Thoracic aorta (tissue), 2 donors: ENCODE measurements at regions not wholly inside any gene's neighbourhood (a gene's known extent, or its start where the extent isn't known, plus 50 kb on each side); places are given as distances from the start of the nearest gene placed in this dataset.

Experiments
- ATAC-seq: fragments of 150-250 bp; one replicate; pipeline ENCODE4 v1.8.0; 2017; ENCODE audit warnings: low read depth; ENCODE audit not compliant: insufficient number of reproducible peaks, low FRiP score
- DNase-seq: peaks from one replicate; pipeline ENCODE4 v3.0.0-alpha.2; 2020; ENCODE audit warnings: low spot score
- H3K27ac ChIP-seq, 2 donors: fragments of 200-600 bp; sonication (generic); 1 replicate in 1 of 2; 2 replicates in 1 of 2; pipeline ENCODE4 v1.5.1; 2016; ENCODE audit warnings: mild to moderate bottlenecking in 2 of 2, moderate library complexity in 2 of 2
- H3K27me3 ChIP-seq: fragments of 200-600 bp; sonication (generic); replicated peaks from 2 replicates; pipeline ENCODE4 v1.6.0; 2016; ENCODE audit warnings: mild to moderate bottlenecking; ENCODE audit not compliant: insufficient read depth
- H3K36me3 ChIP-seq: fragments of 200-600 bp; sonication (generic); one replicate; pipeline ENCODE4 v1.5.1; 2016
- H3K4me1 ChIP-seq, 2 donors: fragments of 200-600 bp; sonication (generic); 1 replicate in 1 of 2; 2 replicates in 1 of 2; pipeline versions ENCODE4 v1.5.1 to v1.6.0; 2016; ENCODE audit warnings: low read depth in 2 of 2, mild to moderate bottlenecking in 1 of 2; ENCODE audit not compliant: control insufficient read depth in 1 of 2
- H3K4me3 ChIP-seq: fragments of 200-600 bp; sonication (generic); 2 replicates; pipeline ENCODE4 v1.5.1; 2016; ENCODE audit warnings: mild to moderate bottlenecking
- H3K9me3 ChIP-seq: fragments of 200-600 bp; sonication (generic); 2 replicates; pipeline ENCODE4 v1.5.1; 2016
- TF ChIP-seq, protein P1 (sequence below): fragments of 200-600 bp; sonication (generic); IDR thresholded peaks from one replicate; pipeline ENCODE4 v1.5.1; 2019; ENCODE audit warnings: antibody characterized with exemption

DNA sequence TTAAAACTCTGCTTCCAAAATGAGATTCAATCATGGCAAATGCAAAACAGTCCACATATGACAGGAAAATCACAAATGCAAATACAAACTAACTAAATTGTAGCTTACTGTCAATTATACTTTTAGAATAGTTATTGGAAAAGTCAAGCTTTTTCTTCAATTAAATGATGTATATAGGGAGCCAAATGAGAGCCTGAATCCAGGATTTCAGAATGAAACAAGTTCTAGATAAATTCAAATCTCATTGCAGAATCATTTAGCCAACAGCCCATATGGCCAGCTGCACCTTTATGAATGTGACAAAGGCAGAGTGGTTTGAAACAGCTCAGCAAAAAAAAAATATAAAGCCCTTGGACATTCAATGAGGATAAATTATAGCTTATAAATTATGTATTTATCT, 82.2 kb upstream of the SCIN start:
- ATAC-seq (no peak), DNase-seq (no peak)
- H3K9me3 ChIP-seq, result no peaks in the 10 kb centered on the region
- H3K4me3 ChIP-seq, result no peak overlapping the region
- no peaks in the 10 kb centered on the region for H3K36me3 ChIP-seq
- no peak overlapping the region for H3K27ac ChIP-seq
- no peaks in the 10 kb centered on the region for H3K27me3 ChIP-seq
- H3K4me1 ChIP-seq, result no peaks in the 10 kb centered on the region
- TF ChIP-seq, protein P1, sequence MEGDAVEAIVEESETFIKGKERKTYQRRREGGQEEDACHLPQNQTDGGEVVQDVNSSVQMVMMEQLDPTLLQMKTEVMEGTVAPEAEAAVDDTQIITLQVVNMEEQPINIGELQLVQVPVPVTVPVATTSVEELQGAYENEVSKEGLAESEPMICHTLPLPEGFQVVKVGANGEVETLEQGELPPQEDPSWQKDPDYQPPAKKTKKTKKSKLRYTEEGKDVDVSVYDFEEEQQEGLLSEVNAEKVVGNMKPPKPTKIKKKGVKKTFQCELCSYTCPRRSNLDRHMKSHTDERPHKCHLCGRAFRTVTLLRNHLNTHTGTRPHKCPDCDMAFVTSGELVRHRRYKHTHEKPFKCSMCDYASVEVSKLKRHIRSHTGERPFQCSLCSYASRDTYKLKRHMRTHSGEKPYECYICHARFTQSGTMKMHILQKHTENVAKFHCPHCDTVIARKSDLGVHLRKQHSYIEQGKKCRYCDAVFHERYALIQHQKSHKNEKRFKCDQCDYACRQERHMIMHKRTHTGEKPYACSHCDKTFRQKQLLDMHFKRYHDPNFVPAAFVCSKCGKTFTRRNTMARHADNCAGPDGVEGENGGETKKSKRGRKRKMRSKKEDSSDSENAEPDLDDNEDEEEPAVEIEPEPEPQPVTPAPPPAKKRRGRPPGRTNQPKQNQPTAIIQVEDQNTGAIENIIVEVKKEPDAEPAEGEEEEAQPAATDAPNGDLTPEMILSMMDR, result no peak

DNA sequence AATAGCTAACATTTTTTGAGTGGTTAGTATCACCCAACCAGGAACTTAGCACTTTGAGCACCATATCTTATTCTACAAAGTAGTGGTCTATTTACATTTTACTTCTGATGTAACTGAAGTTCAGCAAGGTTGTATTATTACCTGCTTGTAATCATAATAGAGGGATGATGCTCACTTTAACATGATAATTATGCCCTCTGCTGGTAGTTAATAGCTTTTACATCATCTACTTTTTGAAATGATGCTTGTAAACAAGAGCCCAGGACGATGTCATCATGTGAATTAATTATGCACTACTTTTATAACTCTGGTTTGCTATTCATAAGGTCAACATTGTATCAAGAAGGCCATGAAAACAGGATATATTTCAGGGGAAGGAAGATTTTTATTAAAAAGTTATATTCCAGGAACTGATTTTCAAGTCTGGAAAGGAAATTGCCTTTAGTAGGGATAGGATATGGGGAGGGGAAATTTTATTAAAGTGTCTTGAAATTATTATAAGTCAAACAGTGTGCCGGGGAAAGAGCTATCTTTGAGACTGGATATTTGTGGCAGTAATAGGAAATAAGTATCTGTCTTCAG, 80.3 kb upstream of the SCIN start:
- DNase-seq (no peak), ATAC-seq (no peak)
- TF ChIP-seq, protein P1, result peak; percentile 22
- H3K9me3 ChIP-seq, result no peaks in the 10 kb centered on the region
- no peaks in the 10 kb centered on the region for H3K27me3 ChIP-seq
- no peaks in the 10 kb centered on the region for H3K36me3 ChIP-seq
- no peaks in the 10 kb centered on the region for H3K4me1 ChIP-seq
- no peak overlapping the region for H3K4me3 ChIP-seq
- no peak overlapping the region for H3K27ac ChIP-seq

DNA sequence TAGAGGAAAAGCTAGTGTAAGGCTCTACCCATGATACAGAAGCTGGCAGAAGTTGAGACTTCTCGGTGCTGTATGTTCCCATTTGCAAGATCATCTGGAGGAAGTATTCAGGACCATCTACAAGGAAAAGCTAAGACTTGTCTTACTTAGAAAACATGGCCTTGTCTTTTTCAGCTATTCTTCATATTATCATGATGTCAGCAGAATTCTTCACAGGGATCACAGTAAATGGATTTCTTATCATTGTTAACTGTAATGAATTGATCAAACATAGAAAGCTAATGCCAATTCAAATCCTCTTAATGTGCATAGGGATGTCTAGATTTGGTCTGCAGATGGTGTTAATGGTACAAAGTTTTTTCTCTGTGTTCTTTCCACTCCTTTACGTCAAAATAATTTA, 79.6 kb upstream of the SCIN start:
- Histone ChIP-seq H3K9me3 (no peaks in the 10 kb centered on the region), H3K4me3 (no peak overlapping the region), H3K4me1 (no peaks in the 10 kb centered on the region), H3K27ac (no peak overlapping the region), H3K27me3 (no peaks in the 10 kb centered on the region), H3K36me3 (no peaks in the 10 kb centered on the region)
- no peak for ATAC-seq
- DNase-seq, result no peak
- TF ChIP-seq, protein P1, result no peak

DNA sequence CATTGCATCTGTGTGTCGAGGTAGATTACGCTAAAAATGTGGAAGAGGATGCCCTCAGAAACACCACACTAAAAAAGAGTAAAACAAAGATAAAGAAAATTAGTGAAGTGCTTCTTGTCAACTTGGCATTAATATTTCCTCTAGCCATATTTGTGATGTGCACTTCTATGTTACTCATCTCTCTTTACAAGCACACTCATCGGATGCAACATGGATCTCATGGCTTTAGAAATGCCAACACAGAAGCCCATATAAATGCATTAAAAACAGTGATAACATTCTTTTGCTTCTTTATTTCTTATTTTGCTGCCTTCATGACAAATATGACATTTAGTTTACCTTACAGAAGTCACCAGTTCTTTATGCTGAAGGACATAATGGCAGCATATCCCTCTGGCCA, 79.0 kb upstream of the SCIN start:
- Histone ChIP-seq H3K4me3 (no peak overlapping the region), H3K9me3 (no peaks in the 10 kb centered on the region), H3K4me1 (no peaks in the 10 kb centered on the region), H3K27me3 (no peaks in the 10 kb centered on the region), H3K27ac (no peak overlapping the region), H3K36me3 (no peaks in the 10 kb centered on the region)
- ATAC-seq, result no peak
- no peak for DNase-seq
- TF ChIP-seq, protein P1, result no peak

DNA sequence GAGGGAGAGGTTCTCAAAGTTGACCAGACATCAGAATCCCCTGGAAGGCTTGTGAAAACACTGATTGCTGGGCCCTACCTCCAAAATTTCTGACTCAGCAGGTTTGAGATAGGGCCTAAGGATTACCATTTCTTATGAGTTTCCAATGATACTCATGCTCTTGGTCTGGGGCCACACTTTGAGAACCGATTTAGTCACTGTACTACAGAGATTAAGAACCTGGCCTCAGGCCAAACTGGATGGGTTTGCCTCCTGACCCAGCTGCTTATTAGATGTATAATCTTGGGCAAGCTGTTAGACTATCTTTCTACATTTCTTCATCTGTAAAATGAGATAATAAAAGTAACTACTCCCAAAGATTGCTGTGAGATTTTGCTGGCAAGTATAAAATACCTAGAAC, 77.1 kb upstream of the SCIN start:
- no peak overlapping the region for H3K27ac ChIP-seq
- TF ChIP-seq, protein P1, result no peak
- no peaks in the 10 kb centered on the region for H3K9me3 ChIP-seq
- no peaks in the 10 kb centered on the region for H3K4me1 ChIP-seq
- no peak overlapping the region for H3K4me3 ChIP-seq
- ATAC-seq (no peak), DNase-seq (no peak)
- no peaks in the 10 kb centered on the region for H3K27me3 ChIP-seq
- H3K36me3 ChIP-seq, result no peaks in the 10 kb centered on the region
